ENCODE measurements at regions not wholly inside any gene's neighbourhood (a gene's known extent, or its start where the extent isn't known, plus 50 kb on each side); places are given as distances from the start of the nearest gene placed in this dataset.
"Not testable (repeated sequence)": the region's sequence is repeated elsewhere in the genome, so short reads cannot be mapped to it uniquely, and the experiment has no call there.

DNA sequence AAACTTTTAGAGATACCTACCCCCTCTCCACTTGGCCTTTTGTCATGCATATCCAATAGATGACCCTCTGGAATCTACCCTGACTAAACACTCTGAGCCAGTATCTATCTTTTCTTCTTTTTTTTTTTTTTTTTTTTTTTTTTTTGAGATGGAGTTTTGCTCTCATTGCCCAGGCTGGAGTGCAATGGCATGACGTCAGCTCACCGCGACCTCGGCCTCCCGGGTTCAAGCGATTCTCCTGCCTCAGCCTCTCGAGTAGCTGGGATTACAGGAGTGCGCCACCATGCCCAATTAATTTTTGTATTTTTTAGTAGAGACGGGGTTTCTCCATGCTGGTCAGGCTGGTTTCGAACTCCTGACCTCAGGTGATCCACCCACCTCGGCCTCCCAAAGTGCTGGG is 50.8 kb upstream of the GRIN2B start:
- FAIRE-seq, result not testable (repeated sequence)

DNA sequence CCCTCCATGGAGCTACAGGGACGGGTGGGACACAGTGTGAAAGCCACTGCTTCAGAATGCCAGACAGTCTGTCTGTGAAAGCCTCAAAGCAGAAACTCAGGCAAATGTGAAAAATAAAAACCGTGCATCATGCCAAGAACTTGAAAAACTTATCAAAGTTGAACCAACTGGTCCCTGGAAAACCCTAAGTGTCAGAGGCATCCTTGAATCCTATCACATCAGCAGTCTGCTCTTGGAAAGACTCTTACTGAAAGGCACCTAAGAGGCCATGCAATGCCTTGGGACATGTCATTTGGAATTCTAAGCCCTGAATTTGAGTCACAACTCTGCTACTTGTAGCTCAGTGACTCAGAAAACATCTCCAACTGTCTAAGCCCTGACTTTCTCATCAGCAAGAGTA is 62.4 kb upstream of the GRIN2B start:
- TF ChIP-seq POLR2A (IDR thresholded peaks at IDR 0.05; ENCODE audit: low read depth, low read length), result no peak
- DNase-seq (ENCODE audit: insufficient read length, low spot score), result no peak
- no peak for FAIRE-seq

More for the DNA sequence above, 50.8 kb upstream of the GRIN2B start:
- DNase-seq (ENCODE audit: insufficient read length, low spot score), result not testable (repeated sequence)

DNA sequence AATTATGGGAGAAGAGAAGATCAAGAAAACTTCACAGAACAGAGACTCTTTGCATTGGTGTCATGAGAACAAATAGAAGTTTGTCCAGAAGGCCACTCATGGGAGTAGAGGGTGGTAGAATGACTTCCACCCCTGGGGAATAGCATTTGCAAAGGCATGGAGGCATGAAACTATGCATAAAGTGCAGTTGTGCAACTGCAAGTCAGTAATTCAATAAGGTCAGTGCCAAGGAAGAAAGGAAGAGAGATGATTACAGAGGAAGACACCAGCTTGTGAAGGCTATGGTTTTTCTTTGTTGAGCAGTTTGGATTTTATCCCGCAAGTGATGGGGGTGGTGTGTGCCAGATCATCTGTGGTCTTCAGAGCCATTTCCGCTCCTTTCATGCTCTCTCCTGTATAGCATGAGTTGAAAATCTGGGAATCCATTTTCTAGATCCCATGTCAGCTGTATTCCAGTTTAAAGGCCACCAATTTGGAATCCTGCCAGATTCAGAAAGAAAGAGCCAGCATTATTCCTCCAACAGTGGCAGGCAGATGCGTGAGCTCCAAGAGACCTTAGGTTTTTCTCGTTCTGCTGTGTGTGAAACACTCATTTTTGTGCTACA is 67.6 kb upstream of the GRIN2B start:
- no peak for FAIRE-seq
- TF ChIP-seq POLR2A (IDR thresholded peaks at IDR 0.05; ENCODE audit: low read depth, low read length), result no peak

DNA sequence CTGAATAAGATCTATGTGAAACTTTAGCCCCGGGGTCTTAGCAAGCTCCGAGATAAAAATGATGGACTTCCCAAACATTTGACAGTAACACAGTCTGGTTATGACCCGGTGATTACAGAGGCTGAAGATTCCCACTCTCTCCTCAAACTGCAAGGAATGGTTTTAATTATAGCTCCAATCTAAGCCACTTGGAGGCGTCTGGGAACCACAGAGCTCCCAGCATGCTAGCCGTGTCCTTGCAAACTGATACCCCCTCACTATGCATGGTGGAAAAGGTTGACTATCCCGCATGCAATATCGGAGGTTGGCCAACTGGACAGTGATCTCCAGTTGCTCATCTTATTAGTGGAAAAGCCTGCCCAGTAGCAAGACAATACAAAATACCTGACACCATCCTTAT is 76.5 kb upstream of the GRIN2B start:
- no peak for DNase-seq (ENCODE audit: insufficient read length, low spot score)
- TF ChIP-seq POLR2A (IDR thresholded peaks at IDR 0.05; ENCODE audit: low read depth, low read length), result no peak
- FAIRE-seq, result no peak

More for the DNA sequence above, 67.6 kb upstream of the GRIN2B start:
- DNase-seq (ENCODE audit: insufficient read length, low spot score), result no peak

DNA sequence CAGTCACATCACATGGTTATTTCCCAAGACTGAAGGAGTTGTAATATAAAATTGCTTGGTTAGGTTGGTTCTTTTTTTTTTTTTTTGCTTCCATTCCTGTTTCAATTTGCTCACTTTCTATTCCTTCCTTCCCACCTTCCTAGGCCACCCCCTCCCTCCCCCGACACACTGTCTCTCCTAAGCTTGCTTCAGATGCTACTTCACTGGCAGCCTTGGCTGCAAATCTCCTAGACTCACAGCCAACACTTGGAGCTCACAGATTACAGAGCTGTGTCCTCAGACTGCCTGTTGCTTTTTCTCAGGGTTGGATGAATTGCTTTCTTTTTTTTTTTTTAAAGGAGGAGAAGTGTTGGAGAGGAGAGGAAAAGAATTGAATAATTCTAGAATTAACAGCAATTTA is 77.3 kb upstream of the GRIN2B start:
- FAIRE-seq, result no peak
- no peak for DNase-seq (ENCODE audit: insufficient read length, low spot score)

DNA sequence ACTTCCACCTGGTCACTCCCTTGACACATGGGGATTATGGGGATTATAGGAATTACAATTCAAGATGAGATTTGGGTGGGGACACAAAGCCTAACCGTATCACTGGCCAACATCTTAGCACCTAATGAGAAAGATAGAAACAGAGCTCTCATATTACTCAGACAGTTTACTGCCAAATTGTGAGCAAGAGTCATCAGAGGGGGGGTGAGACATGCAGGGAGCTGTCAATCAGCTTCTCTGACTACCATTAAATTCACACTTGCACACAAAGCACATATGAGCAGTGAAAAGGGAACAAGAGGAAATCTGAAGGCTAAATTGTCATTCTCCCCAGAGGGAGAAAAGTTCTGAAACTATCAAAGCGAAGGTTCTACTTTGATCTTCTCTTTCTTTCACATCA is 78.1 kb upstream of the GRIN2B start:
- no peak for DNase-seq (ENCODE audit: insufficient read length, low spot score)
- FAIRE-seq, result no peak
- TF ChIP-seq POLR2A (IDR thresholded peaks at IDR 0.05; ENCODE audit: low read depth, low read length), result no peak

More for the DNA sequence above, 77.3 kb upstream of the GRIN2B start:
- no peak for TF ChIP-seq POLR2A (IDR thresholded peaks at IDR 0.05; ENCODE audit: low read depth, low read length)

DNA sequence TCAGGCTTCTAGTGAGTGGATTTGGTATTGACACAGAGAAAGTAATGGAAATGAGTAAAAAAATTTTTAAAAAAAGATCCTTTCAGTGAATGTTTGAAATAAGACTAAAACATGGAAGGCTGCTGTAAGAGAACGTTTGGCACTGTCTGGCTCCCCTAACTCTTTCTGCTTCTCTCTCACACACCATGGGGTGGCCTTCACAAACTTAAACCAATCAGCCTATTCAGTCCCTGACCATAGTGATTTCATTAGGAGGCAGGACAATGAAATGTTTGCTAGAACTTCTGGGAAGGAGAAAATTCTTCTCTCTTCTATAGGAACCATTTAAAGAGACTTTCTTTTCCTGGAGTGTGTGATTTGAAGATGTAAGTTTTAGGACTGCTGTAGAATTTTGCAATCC is 84.2 kb upstream of the GRIN2B start:
- DNase-seq (ENCODE audit: insufficient read length, low spot score) (no peak), FAIRE-seq (no peak)
- no peak for TF ChIP-seq POLR2A (IDR thresholded peaks at IDR 0.05; ENCODE audit: low read depth, low read length)

DNA sequence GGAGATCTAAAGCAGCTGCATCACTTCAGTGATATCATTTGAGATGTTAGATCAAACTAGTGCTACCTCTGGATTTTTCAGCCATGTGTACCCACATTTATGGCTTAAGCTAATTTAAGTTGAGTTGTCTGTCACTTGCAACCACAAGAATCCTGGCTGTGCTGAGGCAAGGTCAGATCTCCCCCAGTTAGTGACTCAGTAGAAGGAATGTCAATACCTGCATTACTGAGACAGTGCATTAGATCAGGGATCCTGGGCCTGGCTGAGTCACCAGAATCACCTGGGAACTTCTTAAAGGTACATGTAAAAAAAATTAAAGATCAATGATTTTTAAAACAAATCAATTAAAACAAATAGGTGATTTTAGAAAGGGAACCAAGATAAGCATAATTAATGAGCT is 84.6 kb upstream of the GRIN2B start:
- FAIRE-seq (no peak), DNase-seq (ENCODE audit: insufficient read length, low spot score) (no peak)
- no peak for TF ChIP-seq POLR2A (IDR thresholded peaks at IDR 0.05; ENCODE audit: low read depth, low read length)

DNA sequence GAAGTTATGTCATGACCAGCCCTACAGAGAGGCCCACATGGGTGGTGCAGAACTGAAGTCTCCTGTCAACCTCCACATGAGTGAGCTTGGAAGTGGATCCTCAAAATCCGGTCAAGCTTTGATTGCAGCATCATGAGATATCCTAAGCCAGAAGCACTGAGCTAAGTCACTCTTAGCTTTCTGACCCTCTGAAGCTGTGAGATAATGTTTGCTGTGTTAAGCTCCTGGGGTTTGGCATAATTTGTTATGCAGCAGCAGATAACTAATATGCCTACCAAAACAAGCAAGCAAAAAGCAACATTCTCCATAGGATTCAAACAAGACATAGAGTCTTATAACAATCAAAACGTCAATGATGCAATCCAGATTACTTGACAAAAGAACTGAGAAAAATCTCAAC is 87.6 kb upstream of the GRIN2B start:
- FAIRE-seq (no peak), DNase-seq (ENCODE audit: insufficient read length, low spot score) (no peak)
- no peak for TF ChIP-seq POLR2A (IDR thresholded peaks at IDR 0.05; ENCODE audit: low read depth, low read length)

DNA sequence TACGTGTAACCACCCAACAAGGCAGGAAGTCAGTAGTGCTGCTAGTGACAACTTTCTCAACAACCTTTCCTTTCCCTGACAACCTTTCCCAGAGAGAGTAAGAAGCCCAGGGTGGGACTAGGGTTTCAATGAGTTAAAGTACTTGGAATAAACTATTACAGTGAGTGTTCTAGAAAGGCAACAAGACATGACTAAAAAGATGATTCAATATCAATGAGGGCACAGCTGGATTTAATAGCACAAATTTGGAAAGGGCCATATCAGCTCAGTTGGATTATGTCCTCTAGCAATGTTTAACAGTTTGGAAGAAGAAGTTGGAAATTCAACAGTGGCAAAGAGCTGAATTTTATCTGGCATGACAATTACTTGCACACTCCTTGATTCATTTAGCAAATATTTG is 90.4 kb upstream of the GRIN2B start:
- no peak for FAIRE-seq
- no peak for DNase-seq (ENCODE audit: insufficient read length, low spot score)
- no peak for TF ChIP-seq POLR2A (IDR thresholded peaks at IDR 0.05; ENCODE audit: low read depth, low read length)

DNA sequence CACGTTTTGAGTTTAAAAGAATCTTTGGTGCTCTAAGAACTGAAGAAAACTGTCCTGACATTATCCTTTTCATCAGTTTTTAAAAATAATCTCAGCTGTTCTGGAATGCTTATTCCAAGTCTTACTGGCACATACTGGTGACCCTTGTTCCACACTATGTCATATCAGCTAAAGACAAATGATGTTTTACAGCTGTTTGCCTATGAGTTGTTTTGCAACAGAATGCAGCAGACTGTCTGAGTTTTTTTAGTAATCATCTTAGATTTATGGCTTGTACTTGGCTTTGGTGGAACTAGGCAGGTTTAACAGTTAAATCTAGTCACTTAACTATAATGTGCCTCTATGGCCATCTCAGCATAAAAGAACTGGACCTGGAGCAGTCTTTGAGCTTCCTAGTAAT is 91.6 kb upstream of the GRIN2B start:
- no peak for TF ChIP-seq POLR2A (IDR thresholded peaks at IDR 0.05; ENCODE audit: low read depth, low read length)
- DNase-seq (ENCODE audit: insufficient read length, low spot score) (no peak), FAIRE-seq (no peak)

DNA sequence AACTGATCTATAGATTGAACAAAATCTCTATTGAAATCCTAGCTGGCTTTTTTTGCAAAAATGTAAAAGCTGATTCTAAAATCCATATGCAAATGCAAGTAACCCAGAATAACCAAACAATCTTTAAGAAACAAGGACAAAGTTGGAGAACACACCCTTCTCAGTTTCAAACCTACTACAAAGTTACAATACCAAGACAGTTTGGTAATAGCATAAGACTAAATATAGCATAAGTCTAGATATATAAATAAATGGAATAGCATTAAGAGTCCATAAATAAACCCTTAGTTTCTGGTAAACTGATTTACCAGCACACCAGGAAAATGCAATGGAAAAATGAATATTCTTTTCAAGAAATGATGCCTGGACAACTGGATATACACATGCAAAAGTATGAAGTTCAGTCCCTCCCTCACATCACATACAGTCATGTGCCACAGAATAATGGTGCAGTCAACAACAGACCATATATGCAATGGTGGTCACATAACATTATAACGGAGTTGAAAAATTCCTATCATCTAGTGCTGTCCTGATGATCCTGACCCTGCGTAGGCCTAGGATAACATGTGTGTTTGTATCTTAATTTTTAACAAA is 94.5 kb upstream of the GRIN2B start:
- FAIRE-seq, result no peak
- DNase-seq (ENCODE audit: insufficient read length, low spot score), result no peak

DNA sequence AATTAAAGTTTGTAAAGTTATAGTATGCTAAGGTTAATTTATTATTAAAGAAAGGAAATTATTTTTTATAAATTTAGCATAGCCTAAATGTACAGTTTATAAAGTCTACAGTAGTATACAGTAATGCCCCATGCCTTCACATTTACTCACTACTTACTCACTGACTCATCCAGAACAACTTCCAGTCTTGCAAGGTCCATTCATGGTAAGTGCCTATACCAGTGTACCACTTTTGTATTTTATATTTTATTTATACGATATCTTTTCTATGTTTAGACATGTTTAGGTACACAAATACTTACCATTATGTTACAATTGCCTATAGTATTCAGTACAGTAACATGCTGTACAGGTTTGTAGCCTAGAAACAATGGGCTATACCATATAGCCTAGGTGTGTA is 95.1 kb upstream of the GRIN2B start:
- no peak for FAIRE-seq
- no peak for TF ChIP-seq POLR2A (IDR thresholded peaks at IDR 0.05; ENCODE audit: low read depth, low read length)
- DNase-seq (ENCODE audit: insufficient read length, low spot score), result no peak

More for the DNA sequence above, 94.5 kb upstream of the GRIN2B start:
- TF ChIP-seq POLR2A (IDR thresholded peaks at IDR 0.05; ENCODE audit: low read depth, low read length), result no peak

DNA sequence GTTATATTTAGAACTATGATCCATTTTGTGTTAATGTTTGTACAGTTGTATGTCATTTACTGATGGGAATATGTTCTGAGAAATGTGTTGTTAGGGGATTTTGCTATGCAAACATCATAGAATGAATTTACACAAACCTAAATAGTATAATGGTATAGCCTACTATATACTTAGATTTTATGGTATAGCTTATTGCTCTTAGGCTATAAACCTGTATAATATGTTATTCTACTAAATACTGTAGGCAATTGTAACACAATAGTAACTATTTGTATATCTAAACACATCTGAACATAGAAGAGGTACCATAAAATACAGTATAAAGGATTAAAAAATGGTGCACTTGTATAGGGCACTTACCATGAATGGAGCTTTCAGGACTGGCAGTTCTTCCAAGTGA is 105.4 kb upstream of the GRIN2B start:
- FAIRE-seq (no peak), DNase-seq (ENCODE audit: insufficient read length, low spot score) (no peak)
- TF ChIP-seq POLR2A (IDR thresholded peaks at IDR 0.05; ENCODE audit: low read depth, low read length), result no peak

DNA sequence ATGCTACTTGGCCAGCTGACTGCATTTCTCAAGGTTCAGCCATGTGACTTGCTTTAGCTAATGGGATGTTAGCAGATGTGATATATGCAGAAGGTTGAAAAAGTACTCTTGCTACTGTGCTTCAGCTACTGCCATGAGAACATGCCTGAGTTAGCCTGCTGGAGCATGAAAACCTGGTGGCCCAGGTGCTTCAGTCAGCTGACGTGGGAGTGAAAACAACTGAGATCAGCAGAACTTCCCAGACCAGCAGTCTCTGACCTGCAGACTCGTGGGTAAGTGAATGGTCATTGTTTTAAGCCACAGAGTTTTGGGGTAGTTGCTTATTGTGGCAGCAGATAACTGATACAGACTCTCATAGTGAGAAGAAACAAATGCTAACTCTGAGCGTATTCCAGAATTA is 118.6 kb upstream of the GRIN2B start:
- no peak for TF ChIP-seq POLR2A (IDR thresholded peaks at IDR 0.05; ENCODE audit: low read depth, low read length)
- FAIRE-seq (no peak), DNase-seq (ENCODE audit: insufficient read length, low spot score) (no peak)

DNA sequence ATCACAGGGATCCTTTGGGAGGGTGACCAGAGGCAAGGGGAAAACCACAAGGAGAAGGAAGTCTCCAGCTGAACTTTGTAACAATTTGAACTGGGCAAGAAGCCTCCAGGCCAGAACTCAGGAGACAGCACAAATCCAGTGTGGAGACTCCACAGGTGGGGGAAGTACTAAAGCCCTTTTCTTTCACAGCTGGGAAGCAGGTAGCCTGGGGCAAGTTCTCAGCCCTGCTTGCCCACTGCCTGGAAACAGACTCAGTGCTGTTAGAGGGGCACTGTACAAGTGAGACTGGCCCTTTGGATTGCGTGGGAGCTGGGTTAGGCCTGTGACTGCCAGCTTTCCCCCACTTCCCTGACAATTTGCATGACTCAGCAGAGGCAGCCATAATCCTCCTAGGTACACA is 120.2 kb upstream of the GRIN2B start:
- FAIRE-seq; DNase-seq (ENCODE audit: insufficient read length, low spot score): not testable (repeated sequence)

Data from H54 (cell line).